H1 (cell line): ENCODE measurements at regions not wholly inside any gene's neighbourhood (a gene's known extent, or its start where the extent isn't known, plus 50 kb on each side); places are given as distances from the start of the nearest gene placed in this dataset.

Source experiments
- CTCF ChIA-PET: fragments of 300-600 bp; sonication (Branson Sonifier 250); formaldehyde crosslinking; loops from one replicate; lab custom pipeline; 2021; ENCODE audit not compliant: partially characterized antibody; lab: Charles Lee
- POLR2A ChIA-PET: fragments of 300-600 bp; sonication (Branson Sonifier 250); formaldehyde crosslinking; loops from one replicate; lab custom pipeline; 2021; ENCODE audit warnings: inconsistent platforms; ENCODE audit not compliant: partially characterized antibody; lab: Charles Lee
- DNase-seq, 2 experiments: peaks; one replicate each; pipeline versions ENCODE4 v3.0.0 to v3.0.0-alpha.2; 2010 to 2022; ENCODE audit warnings: low spot score in 2 of 2, low read depth in 1 of 2, mixed read lengths in 1 of 2
- FAIRE-seq: peaks from 2 replicates; lab custom pipeline; 2011; peaks lifted over from hg19 to GRCh38; lab: Jason Lieb, UNC
- H2AFZ ChIP-seq: 2 replicates; pipeline ENCODE4 v1.8.1; 2012; ENCODE audit warnings: low read length, inconsistent platforms
- H2AK5ac ChIP-seq: 2 replicates; pipeline ENCODE4 v1.6.1; 2013; ENCODE audit warnings: low read depth, low read length
- H2BK120ac ChIP-seq: replicated peaks from 2 replicates; pipeline ENCODE3; 2013; ENCODE audit warnings: low read depth, low read length, inconsistent platforms
- H2BK12ac ChIP-seq: 2 replicates; pipeline ENCODE4 v1.6.1; 2013; ENCODE audit warnings: low read depth, low read length
- H2BK15ac ChIP-seq: 2 replicates; pipeline ENCODE4 v1.6.1; 2013; ENCODE audit warnings: low read length
- H2BK20ac ChIP-seq: 2 replicates; pipeline ENCODE4 v1.6.1; 2013; ENCODE audit warnings: low read length
- H2BK5ac ChIP-seq: 2 replicates; pipeline ENCODE4 v1.6.1; 2013; ENCODE audit warnings: low read depth, low read length
- H3K14ac ChIP-seq: 2 replicates; pipeline ENCODE4 v1.6.1; 2013; ENCODE audit warnings: inconsistent platforms; ENCODE audit not compliant: insufficient read length
- H3K18ac ChIP-seq: 2 replicates; pipeline ENCODE4 v1.6.1; 2013; ENCODE audit warnings: low read length; ENCODE audit errors: extremely low read depth
- H3K23ac ChIP-seq: 2 replicates; pipeline ENCODE4 v1.6.1; 2013; ENCODE audit warnings: inconsistent platforms; ENCODE audit not compliant: insufficient read length
- H3K23me2 ChIP-seq: 2 replicates; pipeline ENCODE4 v1.6.1; 2013; ENCODE audit warnings: low read depth, low read length
- H3K27ac ChIP-seq: 2 replicates; pipeline ENCODE4 v1.6.1; 2011; ENCODE audit warnings: low read depth, low read length, inconsistent platforms
- H3K27me3 ChIP-seq, 4 experiments: replicated peaks in 1 of 4; 1 replicate in 1 of 4; 2 replicates in 3 of 4; pipeline versions ENCODE4 v1.6.1 to v1.8.1; 2011 to 2013; ENCODE audit warnings: low read length in 3 of 4, mild to moderate bottlenecking in 3 of 4, inconsistent platforms in 2 of 4, mixed read lengths in 2 of 4, moderate library complexity in 1 of 4; ENCODE audit not compliant: control insufficient read depth in 3 of 4, insufficient read depth in 3 of 4; ENCODE audit errors: extremely low read depth in 1 of 4
- H3K36me3 ChIP-seq, 4 experiments: 2 replicates each; pipeline versions ENCODE4 v1.6.1 to v1.8.1; 2011 to 2013; ENCODE audit warnings: mild to moderate bottlenecking in 4 of 4, low read length in 3 of 4, moderate library complexity in 2 of 4, control low read depth in 1 of 4, inconsistent platforms in 1 of 4; ENCODE audit not compliant: insufficient read depth in 4 of 4, control insufficient read depth in 2 of 4
- H3K4ac ChIP-seq: replicated peaks from 2 replicates; pipeline ENCODE3; 2013; ENCODE audit warnings: low read length, low read depth, mixed read lengths, inconsistent platforms; ENCODE audit not compliant: insufficient read length
- H3K4me1 ChIP-seq, 4 experiments: replicated peaks in 1 of 4; 1 replicate in 1 of 4; 2 replicates in 3 of 4; pipeline versions ENCODE4 v1.6.1 to v1.8.1; 2011 to 2013; ENCODE audit warnings: low read length in 3 of 4, inconsistent platforms in 2 of 4, mixed read lengths in 1 of 4; ENCODE audit not compliant: insufficient read depth in 4 of 4, control insufficient read depth in 3 of 4
- H3K4me2 ChIP-seq, 2 experiments: 2 replicates each; pipeline versions ENCODE4 v1.6.1 to v1.8.1; 2011 to 2013; ENCODE audit warnings: low read depth in 2 of 2, low read length in 2 of 2, control low read depth in 1 of 2, inconsistent platforms in 1 of 2, mild to moderate bottlenecking in 1 of 2; ENCODE audit not compliant: insufficient read depth in 1 of 2
- H3K4me3 ChIP-seq, 4 experiments: fragments of 200-600, 300-600 bp in 1 of 4; sonication (generic), shearing (Covaris generic), sonication (Bioruptor Twin) in 1 of 4; 2 replicates each; pipeline versions ENCODE4 v1.5.1 to v1.8.1; 2011 to 2016; ENCODE audit warnings: low read length in 4 of 4, low read depth in 3 of 4, control low read depth in 2 of 4, inconsistent platforms in 2 of 4, mild to moderate bottlenecking in 2 of 4, mixed read lengths in 1 of 4, moderate library complexity in 1 of 4; ENCODE audit not compliant: insufficient read depth in 2 of 4; ENCODE audit errors: extremely low read depth in 1 of 4
- H3K56ac ChIP-seq: replicated peaks from 2 replicates; pipeline ENCODE3; 2013; ENCODE audit warnings: low read depth, mild to moderate bottlenecking, mixed read lengths, low read length, inconsistent platforms; ENCODE audit not compliant: insufficient read length
- H3K79me1 ChIP-seq: 2 replicates; pipeline ENCODE4 v1.6.1; 2013; ENCODE audit warnings: low read depth, low read length, control low read depth
- H3K79me2 ChIP-seq, 2 experiments: 2 replicates each; pipeline versions ENCODE4 v1.6.1 to v1.8.1; 2012 to 2013; ENCODE audit warnings: low read length in 2 of 2, mild to moderate bottlenecking in 2 of 2, inconsistent platforms in 1 of 2; ENCODE audit not compliant: insufficient read depth in 2 of 2, control insufficient read depth in 1 of 2
- H3K9ac ChIP-seq, 4 experiments: replicated peaks in 1 of 4; 1 replicate in 1 of 4; 2 replicates in 3 of 4; pipeline versions ENCODE4 v1.6.1 to v1.8.1; 2011 to 2013; ENCODE audit warnings: low read depth in 3 of 4, low read length in 3 of 4, control low read depth in 2 of 4, mild to moderate bottlenecking in 2 of 4, moderate library complexity in 2 of 4, inconsistent platforms in 1 of 4; ENCODE audit errors: extremely low read depth in 1 of 4
- H3K9me3 ChIP-seq, 2 experiments: 2 replicates each; pipeline versions ENCODE4 v1.6.1 to v1.8.1; 2012 to 2013; ENCODE audit warnings: mild to moderate bottlenecking in 2 of 2, moderate library complexity in 2 of 2, control low read depth in 1 of 2, inconsistent platforms in 1 of 2, low read depth in 1 of 2, low read length in 1 of 2, mixed read lengths in 1 of 2; ENCODE audit not compliant: insufficient read depth in 2 of 2
- H4K20me1 ChIP-seq, 2 experiments: replicated peaks in 1 of 2; 2 replicates each; pipeline versions ENCODE3 to v1.8.1; 2011 to 2013; ENCODE audit warnings: inconsistent platforms in 2 of 2, low read length in 2 of 2, mild to moderate bottlenecking in 1 of 2; ENCODE audit not compliant: insufficient read depth in 2 of 2, control insufficient read depth in 1 of 2
- H4K5ac ChIP-seq: 2 replicates; pipeline ENCODE4 v1.6.1; 2013; ENCODE audit warnings: low read length, low read depth, mixed read lengths, inconsistent platforms; ENCODE audit not compliant: insufficient read length
- H4K8ac ChIP-seq: 2 replicates; pipeline ENCODE4 v1.8.0; 2013; ENCODE audit warnings: mild to moderate bottlenecking, moderate library complexity, low read length, inconsistent platforms; ENCODE audit not compliant: insufficient read depth; ENCODE audit errors: extremely low read depth
- H4K91ac ChIP-seq: replicated peaks from 2 replicates; pipeline ENCODE3; 2013; ENCODE audit warnings: low read length, mixed read lengths, inconsistent platforms; ENCODE audit not compliant: insufficient read length
- BRCA1 ChIP-seq: IDR thresholded peaks from 2 replicates; pipeline ENCODE4 v1.6.1; 2012; ENCODE audit warnings: low read depth, low read length, improper control_type of control experiment
- EZH2 ChIP-seq: fragments of 200-600 bp; sonication (generic); IDR thresholded peaks from 2 replicates; pipeline ENCODE4 v1.7.1; 2012; ENCODE audit warnings: low read depth, mild to moderate bottlenecking, moderate library complexity, low read length, inconsistent platforms; ENCODE audit not compliant: severe bottlenecking
- HDAC6 ChIP-seq: IDR thresholded peaks from one replicate; pipeline ENCODE4 v1.7.1; 2012; ENCODE audit warnings: low read depth, mild to moderate bottlenecking, inconsistent platforms, low read length, moderate library complexity
- KDM5A ChIP-seq: fragments of 200-600 bp; IDR thresholded peaks from 2 replicates; pipeline ENCODE4 v1.7.1; 2012; ENCODE audit warnings: mild to moderate bottlenecking, low read length, inconsistent platforms, mixed read lengths
- RBBP5 ChIP-seq: IDR thresholded peaks from 2 replicates; pipeline ENCODE4 v1.7.1; 2012; ENCODE audit warnings: low read depth, mild to moderate bottlenecking, inconsistent platforms, low read length, moderate library complexity, borderline replicate concordance
- SP4 ChIP-seq: IDR thresholded peaks from 2 replicates; pipeline ENCODE4 v1.6.1; 2012; ENCODE audit warnings: low read length, inconsistent platforms
- WGBS, 2 experiments: shearing (Covaris generic) in 1 of 2; methylation state at CpG; one replicate each; pipeline versions ENCODE4 v1.1.6 to v1.1.7; 2013 to 2015; ENCODE audit warnings: low lambda C conversion rate in 2 of 2, mixed read lengths in 2 of 2, inconsistent platforms in 1 of 2, low coverage in 1 of 2, missing lambda C conversion rate in 1 of 2; ENCODE audit not compliant: insufficient replicate concordance in 2 of 2, insufficient coverage in 1 of 2, insufficient read length in 1 of 2; ENCODE audit errors: extremely low coverage in 1 of 2, missing lambda C conversion rate in 1 of 2; 5-methylcytosine and 5-hydroxymethylcytosine counted together

DNA sequence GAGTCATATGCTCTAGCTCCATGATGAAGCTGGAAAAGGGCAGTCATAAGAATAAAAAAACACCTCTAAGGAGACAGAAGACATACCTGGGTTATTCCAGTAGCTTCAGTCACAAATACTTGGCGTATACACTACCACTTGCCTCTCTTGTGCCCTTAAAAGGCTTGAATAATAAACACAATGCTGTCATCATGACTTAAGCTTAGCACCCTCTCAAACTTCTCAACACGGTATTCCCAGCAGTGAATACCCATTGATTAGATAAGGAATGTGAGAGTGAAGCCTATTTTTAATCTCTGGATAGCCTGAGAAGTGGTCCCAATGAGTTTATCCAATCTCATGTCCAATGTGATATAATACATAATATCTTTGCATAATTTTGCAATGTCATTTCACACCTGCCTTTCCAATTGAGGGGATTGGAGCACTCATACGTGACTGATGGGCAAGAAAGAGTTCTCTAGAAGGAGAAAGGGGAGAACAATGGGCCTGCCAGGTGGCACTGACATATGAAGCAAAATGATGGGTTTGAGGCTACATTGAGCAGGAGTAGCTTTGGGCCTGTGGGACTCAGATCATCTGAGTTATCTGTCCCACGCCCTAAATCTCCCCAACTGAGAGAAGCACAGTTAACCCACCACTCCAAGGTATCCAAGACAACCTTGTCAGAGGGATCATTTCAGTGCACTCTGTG, 298.6 kb upstream of the DAB1 start:
- no peak overlapping the region for H3K4me2 ChIP-seq
- POLR2A ChIA-PET: no interaction called here
- WGBS, 2 experiments: 95% methylated on average over 4 of the region's 4 CpGs; no CpG with 5 or more reads in 1 of the 2 experiments
- no peak for TF ChIP-seq HDAC6
- TF ChIP-seq BRCA1: no peak
- TF ChIP-seq RBBP5: no peak
- no peak for TF ChIP-seq SP4
- TF ChIP-seq KDM5A: no peak
- TF ChIP-seq EZH2: no peak

More for the DNA sequence above, 298.6 kb upstream of the DAB1 start:
- peaks cover 0 to 10% (median 3%) of the 10 kb centered on the region in 4 experiments; a peak in 3 of 7 replicates for H3K4me1 ChIP-seq
- no peaks in the 10 kb centered on the region for H4K20me1 ChIP-seq
- no peak overlapping the region for H3K9ac ChIP-seq
- no peak overlapping the region for H3K4ac ChIP-seq
- no peak overlapping the region for H2BK15ac ChIP-seq
- no peak overlapping the region for H2BK5ac ChIP-seq
- no peak overlapping the region for H3K14ac ChIP-seq
- H3K4me3 ChIP-seq: no peak overlapping the region
- H3K9me3 ChIP-seq: no peaks in the 10 kb centered on the region
- no peak overlapping the region for H2BK12ac ChIP-seq
- H3K27ac ChIP-seq: no peak overlapping the region
- H4K5ac ChIP-seq: no peak overlapping the region
- H3K79me1 ChIP-seq: no peaks in the 10 kb centered on the region
- no peak overlapping the region for H3K56ac ChIP-seq
- no peak overlapping the region for H4K91ac ChIP-seq
- no peak overlapping the region for H2AFZ ChIP-seq
- no peaks in the 10 kb centered on the region for H3K27me3 ChIP-seq
- H3K23ac ChIP-seq: no peak overlapping the region
- no peak overlapping the region for H2BK20ac ChIP-seq
- no peak overlapping the region for H2AK5ac ChIP-seq
- H3K18ac ChIP-seq: no peak overlapping the region
- CTCF ChIA-PET: interaction anchor here (0.6 kb wide), 1 partner anchor 602 kb away, joined by 4 read pairs; no protein-coding TSS in a partner anchor
- no peaks in the 10 kb centered on the region for H3K79me2 ChIP-seq
- no peak overlapping the region for H2BK120ac ChIP-seq
- H4K8ac ChIP-seq: no peak overlapping the region
- H3K36me3 ChIP-seq: no peaks in the 10 kb centered on the region
- FAIRE-seq: no peak
- no peak for DNase-seq
- no peaks in the 10 kb centered on the region; the same call in 1 of the 2 replicates for H3K23me2 ChIP-seq
